MM.1S (cell line): ENCODE measurements at regions not wholly inside any gene's neighbourhood (a gene's known extent, or its start where the extent isn't known, plus 50 kb on each side); places are given as distances from the start of the nearest gene placed in this dataset.
"Not testable (repeated sequence)": the region's sequence is repeated elsewhere in the genome, so short reads cannot be mapped to it uniquely, and the experiment has no call there.

Source experiments
- DNase-seq: peaks from one replicate; pipeline ENCODE4 v3.0.0-alpha.2; 2015
- H2AFZ ChIP-seq: fragments of 300-600 bp; sonication (generic); 2 replicates; pipeline ENCODE4 v1.6.0; 2016; ENCODE audit warnings: antibody characterized with exemption, low read length
- H3F3A ChIP-seq: fragments of 300-600 bp; sonication (generic); 2 replicates; pipeline ENCODE4 v1.6.1; 2016; ENCODE audit warnings: mild to moderate bottlenecking, antibody characterized with exemption, low read length, moderate library complexity, mixed read lengths; ENCODE audit not compliant: insufficient read depth
- H3K27ac ChIP-seq: fragments of 300-600 bp; sonication (generic); 2 replicates; pipeline ENCODE4 v1.5.1; 2016; ENCODE audit warnings: mild to moderate bottlenecking, low read length
- H3K27me3 ChIP-seq: fragments of 300-600 bp; sonication (generic); replicated peaks from 2 replicates; pipeline ENCODE4 v1.6.0; 2016; ENCODE audit warnings: low read length; ENCODE audit not compliant: insufficient read depth
- H3K36me3 ChIP-seq: fragments of 300-600 bp; sonication (generic); replicated peaks from 2 replicates; pipeline ENCODE4 v1.6.1; 2016; ENCODE audit warnings: mild to moderate bottlenecking, low read length, mixed read lengths; ENCODE audit not compliant: insufficient read depth
- H3K4me1 ChIP-seq: fragments of 300-600 bp; sonication (generic); 2 replicates; pipeline ENCODE4 v1.6.1; 2016; ENCODE audit warnings: low read length, mixed read lengths
- H3K4me2 ChIP-seq: fragments of 300-600 bp; sonication (generic); 2 replicates; pipeline ENCODE4 v1.6.0; 2016; ENCODE audit warnings: low read depth, low read length
- H3K4me3 ChIP-seq: fragments of 300-600 bp; sonication (generic); 2 replicates; pipeline ENCODE4 v1.5.1; 2016; ENCODE audit warnings: low read length, mixed read lengths
- H3K79me2 ChIP-seq: fragments of 300-600 bp; sonication (generic); 2 replicates; pipeline ENCODE4 v1.6.1; 2016; ENCODE audit warnings: mixed run types, low read length, mixed read lengths
- H3K9ac ChIP-seq: fragments of 300-600 bp; sonication (generic); 2 replicates; pipeline ENCODE4 v1.6.1; 2016; ENCODE audit warnings: low read length, mixed read lengths
- H3K9me2 ChIP-seq: fragments of 300-600 bp; sonication (generic); replicated peaks from 2 replicates; pipeline ENCODE4 v1.6.1; 2016; ENCODE audit warnings: mild to moderate bottlenecking, low read length, mixed read lengths; ENCODE audit not compliant: insufficient read depth
- H3K9me3 ChIP-seq: fragments of 300-600 bp; sonication (generic); replicated peaks from 2 replicates; pipeline ENCODE4 v1.6.1; 2016; ENCODE audit warnings: mild to moderate bottlenecking, low read length, mixed read lengths; ENCODE audit not compliant: insufficient read depth
- H4K20me1 ChIP-seq: fragments of 300-600 bp; sonication (generic); 2 replicates; pipeline ENCODE4 v1.6.1; 2016; ENCODE audit warnings: mild to moderate bottlenecking, low read length, moderate library complexity, mixed read lengths; ENCODE audit not compliant: insufficient read depth
- CTCF ChIP-seq: fragments of 300-600 bp; sonication (generic); IDR thresholded peaks from 2 replicates; pipeline ENCODE4 v1.5.1; 2016; ENCODE audit warnings: antibody characterized with exemption, low read length, mixed read lengths
- EZH2 ChIP-seq: fragments of 300-600 bp; sonication (generic); optimal IDR thresholded peaks from 2 replicates; pipeline ENCODE3; 2017; ENCODE audit warnings: low read depth, mild to moderate bottlenecking, antibody characterized with exemption, low read length, mixed read lengths
- EZH2phosphoT487 ChIP-seq: fragments of 300-600 bp; sonication (generic); IDR thresholded peaks from 2 replicates; pipeline ENCODE4 v1.6.1; 2018; ENCODE audit warnings: antibody characterized with exemption, low read length

- Histone ChIP-seq H3K27me3 (no peaks in the 10 kb centered on the region), H4K20me1 (no peaks in the 10 kb centered on the region), H3K79me2 (no peaks in the 10 kb centered on the region), H3K9me3 (no peaks in the 10 kb centered on the region), H3K27ac (no peak overlapping the region), H3K4me1 (no peaks in the 10 kb centered on the region), H3K9ac (no peak overlapping the region), H3K9me2 (no peaks in the 10 kb centered on the region), H3F3A (no peaks in the 10 kb centered on the region), H3K4me3 (no peak overlapping the region), H3K36me3 (no peaks in the 10 kb centered on the region), H3K4me2 (no peak overlapping the region), H2AFZ (no peak overlapping the region)
- TF ChIP-seq EZH2phosphoT487 (no peak), CTCF (no peak), EZH2 (no peak)
- DNase-seq, result no peak
These were observed 252.2 kb downstream of the ERMARD start for GRCh38 chr6:170003451-170004160.

GRCh38 chr6:170003027-170003426, 251.6 kb downstream of the ERMARD start:
- H3K79me2 ChIP-seq, result no peaks in the 10 kb centered on the region
- no peak overlapping the region for H3K9ac ChIP-seq
- no peak overlapping the region for H3K27ac ChIP-seq
- no peaks in the 10 kb centered on the region for H3K9me3 ChIP-seq
- no peak overlapping the region for H2AFZ ChIP-seq
- H3K4me2 ChIP-seq, result no peak overlapping the region
- no peaks in the 10 kb centered on the region for H3F3A ChIP-seq
- TF ChIP-seq CTCF, result no peak
- no peak for TF ChIP-seq EZH2
- TF ChIP-seq EZH2phosphoT487, result no peak
- H3K4me1 ChIP-seq, result no peaks in the 10 kb centered on the region
- no peaks in the 10 kb centered on the region for H4K20me1 ChIP-seq
- H3K36me3 ChIP-seq, result no peaks in the 10 kb centered on the region
- no peak for DNase-seq
- H3K9me2 ChIP-seq, result no peaks in the 10 kb centered on the region
- no peaks in the 10 kb centered on the region for H3K27me3 ChIP-seq
- no peak overlapping the region for H3K4me3 ChIP-seq

- DNase-seq, H3K79me2 ChIP-seq, H3K9me2 ChIP-seq, H3K36me3 ChIP-seq, H3K4me1 ChIP-seq, H3K4me2 ChIP-seq, H3F3A ChIP-seq, H3K9ac ChIP-seq, H4K20me1 ChIP-seq, H3K27ac ChIP-seq, H3K27me3 ChIP-seq, H2AFZ ChIP-seq, H3K4me3 ChIP-seq, H3K9me3 ChIP-seq: not testable (repeated sequence)
These were observed 250.4 kb downstream of the ERMARD start for GRCh38 chr6:170001782-170002181.

- no peak overlapping the region for H3K4me2 ChIP-seq
- no peaks in the 10 kb centered on the region for H3K4me1 ChIP-seq
- DNase-seq, result no peak
- no peaks in the 10 kb centered on the region for H3K9me3 ChIP-seq
- no peaks in the 10 kb centered on the region for H3K36me3 ChIP-seq
- H3K79me2 ChIP-seq, result no peaks in the 10 kb centered on the region
- H3F3A ChIP-seq, result no peaks in the 10 kb centered on the region
- H4K20me1 ChIP-seq, result no peaks in the 10 kb centered on the region
- no peak overlapping the region for H2AFZ ChIP-seq
- H3K27ac ChIP-seq, result no peak overlapping the region
- H3K9me2 ChIP-seq, result no peaks in the 10 kb centered on the region
- TF ChIP-seq EZH2 (no peak), EZH2phosphoT487 (no peak), CTCF (no peak)
- H3K9ac ChIP-seq, result no peak overlapping the region
- no peak overlapping the region for H3K4me3 ChIP-seq
- no peaks in the 10 kb centered on the region for H3K27me3 ChIP-seq
These were observed 248.8 kb downstream of the ERMARD start for GRCh38 chr6:170000071-170000843.
